ENCODE measurements at regions not wholly inside any gene's neighbourhood (a gene's known extent, or its start where the extent isn't known, plus 50 kb on each side); places are given as distances from the start of the nearest gene placed in this dataset.

DNA sequence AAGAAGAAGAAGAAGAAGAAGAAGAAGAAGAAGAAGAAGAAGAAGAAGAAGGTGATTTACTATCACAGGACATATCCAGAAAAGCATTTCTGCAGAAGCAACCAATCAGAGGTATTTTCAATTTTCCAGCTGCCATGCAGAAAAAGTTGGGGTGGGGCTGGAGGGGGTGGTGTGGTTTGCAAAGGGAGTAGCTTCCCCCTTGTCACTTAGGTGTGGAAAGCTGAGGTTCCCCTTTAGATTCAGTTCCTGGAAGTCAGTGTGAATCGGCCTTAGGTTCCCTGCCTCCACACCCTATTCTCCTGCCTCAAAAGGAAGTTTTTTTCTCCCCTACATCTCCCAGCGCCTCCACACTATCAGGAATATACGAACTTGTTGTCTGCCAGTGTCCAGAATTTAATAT, 276.7 kb upstream of the ARRDC4 start:
- TF ChIP-seq, protein P1, sequence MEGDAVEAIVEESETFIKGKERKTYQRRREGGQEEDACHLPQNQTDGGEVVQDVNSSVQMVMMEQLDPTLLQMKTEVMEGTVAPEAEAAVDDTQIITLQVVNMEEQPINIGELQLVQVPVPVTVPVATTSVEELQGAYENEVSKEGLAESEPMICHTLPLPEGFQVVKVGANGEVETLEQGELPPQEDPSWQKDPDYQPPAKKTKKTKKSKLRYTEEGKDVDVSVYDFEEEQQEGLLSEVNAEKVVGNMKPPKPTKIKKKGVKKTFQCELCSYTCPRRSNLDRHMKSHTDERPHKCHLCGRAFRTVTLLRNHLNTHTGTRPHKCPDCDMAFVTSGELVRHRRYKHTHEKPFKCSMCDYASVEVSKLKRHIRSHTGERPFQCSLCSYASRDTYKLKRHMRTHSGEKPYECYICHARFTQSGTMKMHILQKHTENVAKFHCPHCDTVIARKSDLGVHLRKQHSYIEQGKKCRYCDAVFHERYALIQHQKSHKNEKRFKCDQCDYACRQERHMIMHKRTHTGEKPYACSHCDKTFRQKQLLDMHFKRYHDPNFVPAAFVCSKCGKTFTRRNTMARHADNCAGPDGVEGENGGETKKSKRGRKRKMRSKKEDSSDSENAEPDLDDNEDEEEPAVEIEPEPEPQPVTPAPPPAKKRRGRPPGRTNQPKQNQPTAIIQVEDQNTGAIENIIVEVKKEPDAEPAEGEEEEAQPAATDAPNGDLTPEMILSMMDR (IDR thresholded peaks at IDR 0.05) = no peak
- no peak for TF ChIP-seq POLR2A (IDR thresholded peaks at IDR 0.05)

Measured in heart left ventricle (tissue), 13 donors.